D721Med (cell line): ENCODE measurements at regions not wholly inside any gene's neighbourhood (a gene's known extent, or its start where the extent isn't known, plus 50 kb on each side); places are given as distances from the start of the nearest gene placed in this dataset.

Experiments
- DNase-seq: peaks from one replicate; pipeline ENCODE4 v3.0.0; 2011; ENCODE audit warnings: low spot score; ENCODE audit not compliant: insufficient read length
- FAIRE-seq: peaks from 2 replicates; lab custom pipeline; 2011; peaks lifted over from hg19 to GRCh38; lab: Jason Lieb, UNC
- CTCF ChIP-seq: IDR thresholded peaks from 2 replicates; pipeline ENCODE4 v1.5.1; 2012; ENCODE audit warnings: mild to moderate bottlenecking, control low read depth; ENCODE audit not compliant: insufficient read depth; ENCODE audit errors: missing control alignments

DNA sequence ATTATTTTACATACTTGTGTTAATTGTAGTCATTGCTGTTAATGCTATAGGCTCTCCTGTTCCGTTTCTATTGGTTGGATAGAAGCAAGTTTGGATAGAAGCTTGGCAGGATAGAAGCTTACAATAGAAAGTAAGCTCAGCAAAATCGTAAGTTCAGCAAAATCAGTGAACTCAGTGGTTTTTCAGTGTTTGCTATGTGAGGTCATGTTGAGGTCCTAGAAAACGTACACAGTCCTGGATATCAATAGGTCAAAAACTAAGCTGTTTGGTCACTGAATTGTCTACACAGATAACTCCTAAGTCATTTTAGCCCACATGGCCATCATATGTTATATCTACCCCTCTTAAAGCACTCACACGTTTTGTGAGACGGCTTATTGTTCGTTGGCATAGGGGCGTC, 299.4 kb downstream of the MAN2A1 start:
- FAIRE-seq, result no peak
- no peak for TF ChIP-seq CTCF

DNA sequence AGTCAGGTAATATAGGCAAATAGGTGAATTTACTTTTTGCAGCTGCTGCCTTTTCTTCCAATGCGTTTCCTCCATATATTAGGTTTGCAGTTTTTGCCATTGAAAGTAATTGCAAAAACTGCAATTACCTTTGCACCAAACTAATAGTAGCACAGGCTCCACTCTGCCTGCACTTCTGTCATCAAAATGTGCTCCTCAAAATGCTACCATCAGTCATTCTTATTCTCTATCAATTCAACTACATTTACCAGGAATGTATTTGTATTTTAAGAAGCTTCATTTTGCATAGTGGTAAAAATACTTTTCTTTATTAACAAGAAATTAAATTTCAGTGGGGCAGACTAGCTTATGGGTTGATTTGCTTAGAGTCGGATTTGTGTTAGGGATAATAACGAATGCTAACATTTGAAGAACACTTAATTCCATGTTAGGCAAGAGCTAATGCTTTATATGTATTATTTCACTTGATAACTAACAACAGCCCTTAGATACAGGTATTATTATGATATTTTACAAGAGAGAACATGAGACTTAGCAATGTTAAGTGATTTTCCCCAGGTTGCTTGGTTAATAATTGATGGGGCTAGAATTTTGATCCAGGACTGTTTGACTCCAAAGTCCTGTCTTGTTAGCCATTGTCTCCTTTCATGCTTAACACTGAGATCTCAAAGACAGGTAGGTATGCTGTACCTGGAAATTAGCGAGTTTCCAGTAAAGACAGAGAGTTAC, 300.4 kb downstream of the MAN2A1 start:
- FAIRE-seq, result no peak
- no peak for DNase-seq
- TF ChIP-seq CTCF, result no peak

More for the DNA sequence above, 299.4 kb downstream of the MAN2A1 start:
- DNase-seq, result no peak

DNA sequence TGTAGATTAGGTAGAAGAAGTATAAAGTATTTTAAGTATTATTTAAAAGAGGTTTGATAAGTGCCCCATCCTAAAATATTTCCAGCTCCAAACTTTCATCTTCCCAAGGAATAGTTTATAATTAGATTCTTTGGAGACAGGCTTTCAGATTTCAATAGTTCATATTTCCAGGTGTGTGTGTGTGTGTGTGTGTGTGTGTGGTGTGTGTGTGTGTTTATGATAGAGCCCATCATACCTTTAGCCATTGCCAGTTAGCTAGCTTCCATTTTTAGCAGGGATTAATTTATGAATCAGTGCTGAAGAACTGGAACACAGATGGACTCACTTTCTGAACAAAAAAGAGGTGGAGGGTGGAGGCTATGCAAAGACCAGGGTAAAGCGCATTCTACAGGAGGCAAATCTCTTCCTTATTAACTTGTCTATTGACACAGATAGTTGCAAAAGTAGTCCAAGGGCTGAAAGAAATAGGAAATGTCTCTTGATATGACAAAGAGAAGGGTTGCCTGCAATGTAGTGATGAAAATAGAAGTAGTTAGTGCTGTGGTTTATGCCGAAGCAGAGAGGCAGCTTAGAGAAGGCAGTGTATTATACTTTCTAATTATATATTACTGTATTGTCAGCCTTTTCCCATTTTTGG, 301.1 kb downstream of the MAN2A1 start:
- no peak for TF ChIP-seq CTCF
- no peak for DNase-seq
- FAIRE-seq, result no peak

- FAIRE-seq, result no peak
- TF ChIP-seq CTCF, result no peak
- no peak for DNase-seq
Measured at GRCh38 chr5:109992264-109992915, 302.7 kb downstream of the MAN2A1 start.

DNA sequence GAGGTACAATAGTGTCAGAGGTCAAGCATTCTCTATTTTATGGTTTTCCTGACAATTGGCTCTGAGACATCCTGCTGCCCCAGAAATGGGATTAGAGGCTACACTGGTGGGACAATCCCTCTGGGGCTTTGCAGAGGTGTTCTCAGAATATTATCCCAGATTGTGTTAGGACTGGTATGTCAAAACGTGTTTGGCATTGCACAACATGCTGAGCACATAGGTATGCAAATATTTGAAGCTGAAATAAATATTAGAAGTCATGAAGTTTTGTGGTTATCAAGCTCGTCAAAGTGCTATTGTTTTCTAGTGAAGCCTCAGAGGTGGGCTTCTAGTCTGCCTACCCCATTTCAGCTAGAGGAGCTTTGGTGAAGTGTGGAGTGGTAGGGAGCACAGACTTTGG, 304.4 kb downstream of the MAN2A1 start:
- DNase-seq (no peak), FAIRE-seq (no peak)
- TF ChIP-seq CTCF, result no peak

DNA sequence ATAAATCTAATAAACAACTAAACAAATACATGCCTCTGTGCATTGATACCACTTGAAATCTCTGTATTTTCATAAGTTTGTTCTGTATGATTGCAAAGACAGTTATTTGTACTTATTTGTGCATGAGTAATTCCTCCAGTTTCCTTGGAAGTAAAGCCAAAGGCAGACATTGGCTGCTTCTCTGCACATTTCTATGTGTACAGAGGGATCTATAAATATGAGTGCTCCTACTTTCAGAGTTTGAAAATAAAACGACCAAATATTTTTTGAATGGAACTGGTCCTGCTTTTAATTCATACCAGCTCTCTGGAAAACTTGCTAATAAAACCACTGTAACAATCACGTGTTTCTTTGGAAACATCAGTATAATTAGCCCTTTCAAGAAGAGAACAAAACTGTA, 306.5 kb downstream of the MAN2A1 start:
- TF ChIP-seq CTCF, result no peak
- no peak for FAIRE-seq
- no peak for DNase-seq
